ENCODE measurements at regions not wholly inside any gene's neighbourhood (a gene's known extent, or its start where the extent isn't known, plus 50 kb on each side); places are given as distances from the start of the nearest gene placed in this dataset.
A peak's percentile ranks its signal among the peaks of the same experiment; 100 is the strongest.

DNA sequence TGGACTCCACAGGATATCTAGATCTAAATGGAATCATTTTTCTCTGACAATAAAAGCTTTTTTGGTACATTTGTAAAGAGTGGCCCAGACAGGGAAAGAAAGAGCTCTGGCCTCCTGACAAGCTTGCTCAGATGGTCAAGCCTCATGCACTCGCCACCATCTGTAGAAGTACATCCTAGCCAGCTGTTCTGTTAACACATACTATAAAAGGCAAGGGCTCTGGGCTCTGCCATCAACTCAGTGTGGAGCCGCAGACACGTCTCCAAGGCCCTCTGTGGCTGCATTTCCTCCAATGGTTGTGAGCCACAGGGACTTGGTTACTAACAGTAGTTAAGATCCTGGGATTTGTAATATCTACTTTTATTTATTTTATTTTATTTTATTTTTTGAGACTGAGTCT, 70.8 kb upstream of the KDM7A start:
- no peak overlapping the region for H3K9ac ChIP-seq (ENCODE audit: low read depth in 2 of 2, low read length in 2 of 2)
- DNase-seq = no peak
- no peaks in the 10 kb centered on the region for H3K36me3 ChIP-seq
- no peak for TF ChIP-seq CTCF (IDR thresholded peaks at IDR 0.05)
- H3K27ac ChIP-seq = no peak overlapping the region
- H3K9me3 ChIP-seq = no peaks in the 10 kb centered on the region
- intact Hi-C loops (cut with DNase I) = no loop called here
- no peaks in the 10 kb centered on the region for H3K4me1 ChIP-seq
- H3K27me3 ChIP-seq = no peaks in the 10 kb centered on the region
- H3K4me3 ChIP-seq = no peak overlapping the region

- Histone ChIP-seq H3K27me3 (no peaks in the 10 kb centered on the region), H3K4me1 (peaks cover 4% of the 10 kb centered on the region), H3K36me3 (no peaks in the 10 kb centered on the region), H3K9ac (ENCODE audit: low read depth in 2 of 2, low read length in 2 of 2) (no peak overlapping the region), H3K9me3 (no peaks in the 10 kb centered on the region), H3K4me3 (no peak overlapping the region), H3K27ac (no peak overlapping the region)
- intact Hi-C loops (cut with DNase I) = no loop called here
- TF ChIP-seq CTCF (IDR thresholded peaks at IDR 0.05) = no peak
- DNase-seq = no peak
Measured at GRCh38 chr7:140245611-140246105, 68.9 kb upstream of the KDM7A start.

DNA sequence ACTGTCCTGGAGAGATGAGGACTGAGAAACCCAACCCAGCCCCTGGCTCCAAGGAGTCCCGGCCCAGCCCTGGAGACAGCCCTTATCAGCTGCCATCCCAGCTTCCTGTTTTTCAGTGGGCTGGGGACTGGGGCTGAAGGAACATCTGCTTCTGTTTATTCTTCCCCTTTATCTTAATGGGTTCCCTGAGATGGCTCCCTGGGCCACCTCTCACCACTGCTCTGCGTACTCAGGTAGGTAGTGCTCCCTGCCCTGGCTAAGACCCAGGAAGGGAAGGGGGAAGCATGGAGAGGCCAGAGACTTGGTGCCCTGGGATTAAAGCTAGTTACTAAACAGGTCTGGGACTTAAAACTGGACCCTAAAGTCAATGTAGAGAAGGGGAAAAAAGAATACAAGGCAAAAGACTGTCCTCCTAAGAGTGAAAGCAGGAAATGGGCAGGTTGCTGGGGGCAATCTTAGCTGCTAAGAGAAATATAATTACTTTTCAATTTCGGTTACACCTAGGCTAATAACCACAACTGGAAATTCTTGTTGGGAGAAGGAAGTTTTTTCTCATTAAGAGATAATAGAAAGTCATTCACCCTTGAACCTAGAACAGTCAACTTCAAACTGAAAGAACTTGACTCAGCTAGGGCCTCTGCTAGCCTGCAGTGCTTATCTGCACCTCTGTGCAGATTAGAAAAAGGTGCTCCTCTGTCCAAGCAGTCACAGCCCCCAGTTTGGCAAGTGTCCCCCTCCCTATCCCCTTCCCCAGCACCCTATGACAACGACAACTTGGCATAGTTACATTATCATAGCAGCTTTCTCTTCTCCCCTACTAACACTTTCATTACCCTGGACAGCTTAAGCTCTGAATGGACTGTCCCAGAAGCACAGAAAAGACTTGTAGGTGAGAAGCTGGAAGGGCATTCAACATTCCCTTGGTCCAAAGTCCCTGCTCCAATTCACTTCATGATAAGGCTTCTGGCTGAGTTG, 65.6 kb upstream of the KDM7A start:
- no peak for TF ChIP-seq CTCF (IDR thresholded peaks at IDR 0.05)
- Histone ChIP-seq H3K9ac (ENCODE audit: low read depth in 2 of 2, low read length in 2 of 2) (peak overlapping the region; percentile 33 to 48), H3K27me3 (no peaks in the 10 kb centered on the region), H3K4me1 (peaks cover 13% of the 10 kb centered on the region), H3K9me3 (no peaks in the 10 kb centered on the region), H3K36me3 (no peaks in the 10 kb centered on the region), H3K4me3 (no peak overlapping the region), H3K27ac (peak overlapping the region; percentile 79)
- peak; percentile 68 for DNase-seq
- intact Hi-C loops (cut with DNase I) = no loop called here

- H3K27ac ChIP-seq = peak overlapping the region; percentile 76
- H3K27me3 ChIP-seq = no peaks in the 10 kb centered on the region
- no peaks in the 10 kb centered on the region for H3K9me3 ChIP-seq
- peaks cover 21% of the 10 kb centered on the region for H3K4me1 ChIP-seq
- intact Hi-C loops (cut with DNase I) = no loop called here
- peak; percentile 72 for DNase-seq
- H3K4me3 ChIP-seq = no peak overlapping the region
- H3K9ac ChIP-seq (ENCODE audit: low read depth in 2 of 2, low read length in 2 of 2) = peak overlapping the region; percentile 51 to 82
- no peak for TF ChIP-seq CTCF (IDR thresholded peaks at IDR 0.05)
- H3K36me3 ChIP-seq = no peaks in the 10 kb centered on the region
Measured at GRCh38 chr7:140239653-140239935, 62.8 kb upstream of the KDM7A start.

DNA sequence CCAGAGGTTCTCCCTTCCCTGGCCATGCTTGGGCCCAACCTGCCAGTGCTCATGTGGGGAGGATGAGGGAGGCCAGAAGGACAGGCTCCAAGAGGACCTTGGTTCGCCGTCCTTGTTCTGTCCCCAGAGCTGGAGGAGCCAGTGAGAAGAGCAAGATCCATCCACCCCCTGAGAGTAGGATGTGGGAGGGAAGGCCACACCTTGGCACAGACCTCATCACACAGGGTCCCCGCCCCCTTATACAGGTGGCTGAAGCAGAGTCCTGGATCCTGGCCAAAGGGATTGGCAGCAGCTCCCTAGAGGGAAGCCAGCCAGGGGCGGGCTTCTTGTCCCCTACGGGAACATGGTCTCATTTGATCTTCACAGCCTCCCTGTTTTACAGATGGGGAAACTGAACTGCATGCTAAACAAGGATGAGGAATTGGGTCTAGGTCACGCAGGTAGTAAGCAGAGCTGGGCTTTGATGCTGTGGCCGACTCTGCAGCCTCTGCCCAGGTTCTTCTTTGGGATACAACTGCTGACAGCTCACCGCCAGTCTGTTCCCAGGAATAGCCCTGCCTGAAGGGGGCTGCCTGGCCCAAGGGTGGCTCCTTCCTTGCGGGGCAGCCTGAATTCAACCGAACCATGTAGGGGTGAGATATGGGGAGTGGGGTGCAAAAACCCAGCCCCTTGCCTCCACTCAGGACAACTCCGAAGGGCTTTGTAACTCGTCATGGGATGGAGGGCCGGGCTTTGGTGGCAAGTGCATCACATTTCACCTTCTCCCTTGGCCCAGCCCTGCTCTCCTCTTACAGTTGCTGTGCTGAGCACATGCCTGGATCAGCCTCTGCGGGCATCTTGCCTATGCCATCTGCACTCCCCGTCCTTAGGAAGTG, 62.2 kb upstream of the KDM7A start:
- Histone ChIP-seq H3K27me3 (no peaks in the 10 kb centered on the region), H3K9me3 (no peaks in the 10 kb centered on the region), H3K27ac (peak overlapping the region; percentile 76), H3K9ac (ENCODE audit: low read depth in 2 of 2, low read length in 2 of 2) (peak overlapping the region; percentile 51 to 82), H3K36me3 (no peaks in the 10 kb centered on the region), H3K4me1 (peaks cover 21% of the 10 kb centered on the region), H3K4me3 (no peak overlapping the region)
- TF ChIP-seq CTCF (IDR thresholded peaks at IDR 0.05) = no peak
- intact Hi-C loops (cut with DNase I) = no loop called here
- peak; percentile 95 for DNase-seq

Measured in colonic mucosa (tissue), 4 donors.